HG02678 (cell line): ENCODE measurements at regions not wholly inside any gene's neighbourhood (a gene's known extent, or its start where the extent isn't known, plus 50 kb on each side); places are given as distances from the start of the nearest gene placed in this dataset.

Experiments
- ATAC-seq: cut with Tn5 transposase; IDR thresholded peaks from one replicate; pipeline ENCODE4 v1.9.1; 2021; ENCODE audit warnings: mild to moderate bottlenecking, moderate library complexity; ENCODE audit not compliant: unreplicated experiment

DNA sequence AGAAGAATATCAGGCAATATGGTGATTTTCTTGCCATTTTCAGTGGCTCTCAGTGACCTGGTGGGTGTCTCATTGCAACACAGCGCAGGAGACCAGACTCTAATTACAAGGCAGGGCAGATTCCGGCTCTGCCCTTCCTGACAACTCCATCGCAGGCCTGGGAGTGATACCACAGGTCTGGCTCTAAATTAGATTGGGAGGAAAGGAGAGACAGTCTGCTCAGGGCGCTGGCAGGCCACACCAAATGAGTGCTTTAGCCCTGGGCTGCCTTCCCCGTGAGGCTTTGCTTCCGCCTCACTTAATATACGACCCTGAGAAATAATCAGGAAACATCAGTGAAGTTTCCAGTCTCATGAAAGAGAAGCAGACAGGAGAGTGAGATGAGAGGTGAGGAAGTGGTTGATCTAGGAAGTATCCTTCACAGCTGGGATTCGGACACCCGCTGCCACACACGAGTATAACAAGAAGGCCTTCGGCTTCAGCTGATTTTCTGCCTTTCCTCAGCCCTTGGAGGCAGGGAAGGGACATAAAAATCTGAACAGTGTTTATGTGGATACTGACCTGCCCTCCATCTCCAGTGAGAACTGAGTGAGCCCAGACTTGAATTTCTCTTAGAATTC is 73.7 kb upstream of the PROK2 start:
- ATAC-seq: no peak

DNA sequence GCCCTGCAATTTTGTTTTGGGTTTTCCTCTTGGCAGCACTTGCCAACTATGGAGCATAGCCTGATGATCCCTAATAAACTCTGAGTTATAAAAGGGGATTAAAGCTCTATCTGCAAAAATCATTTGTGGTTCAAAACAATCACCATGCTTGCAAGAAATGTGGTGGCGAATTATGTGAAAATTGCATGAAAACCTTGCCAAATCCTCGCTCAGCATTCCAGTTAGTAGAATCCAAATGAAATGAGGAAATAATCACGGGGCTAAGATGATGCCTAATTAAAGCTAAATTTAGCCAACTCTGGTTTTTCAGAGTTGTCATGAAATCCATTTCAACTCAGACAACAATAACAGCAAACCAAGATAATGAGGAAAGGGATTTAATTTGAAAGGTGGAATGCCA is 73.0 kb upstream of the PROK2 start:
- no peak for ATAC-seq

GRCh38 chr3:71854706-71855105 is 69.8 kb upstream of the PROK2 start:
- ATAC-seq: no peak

DNA sequence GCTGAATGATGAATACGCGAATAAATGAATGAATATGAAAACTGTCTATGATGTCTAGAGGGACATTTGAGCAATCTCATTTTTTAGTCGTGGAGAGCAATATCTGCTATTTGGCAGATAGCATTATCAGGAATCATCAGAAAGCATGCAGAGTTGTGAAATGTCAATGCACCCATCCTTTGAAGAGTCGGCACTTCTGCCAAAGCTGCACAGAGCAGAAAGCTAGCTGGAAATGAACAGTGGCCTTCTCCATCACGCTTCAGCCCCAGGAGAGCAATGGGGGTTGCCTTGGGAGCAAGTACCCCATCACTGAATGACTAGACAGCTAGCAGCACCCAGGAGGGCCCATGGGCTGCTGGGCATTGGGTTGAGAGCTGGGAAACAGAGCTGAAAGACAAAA is 69.1 kb upstream of the PROK2 start:
- ATAC-seq: no peak

GRCh38 chr3:71851878-71852277 is 66.9 kb upstream of the PROK2 start:
- no peak for ATAC-seq

- ATAC-seq: no peak
These were observed 65.7 kb upstream of the PROK2 start for GRCh38 chr3:71850654-71851053.

- ATAC-seq: no peak
These were observed 64.7 kb upstream of the PROK2 start for GRCh38 chr3:71849681-71850080.

GRCh38 chr3:71847794-71848193 is 62.8 kb upstream of the PROK2 start:
- no peak for ATAC-seq

- no peak for ATAC-seq
These were observed 61.2 kb upstream of the PROK2 start for GRCh38 chr3:71846185-71846584.

DNA sequence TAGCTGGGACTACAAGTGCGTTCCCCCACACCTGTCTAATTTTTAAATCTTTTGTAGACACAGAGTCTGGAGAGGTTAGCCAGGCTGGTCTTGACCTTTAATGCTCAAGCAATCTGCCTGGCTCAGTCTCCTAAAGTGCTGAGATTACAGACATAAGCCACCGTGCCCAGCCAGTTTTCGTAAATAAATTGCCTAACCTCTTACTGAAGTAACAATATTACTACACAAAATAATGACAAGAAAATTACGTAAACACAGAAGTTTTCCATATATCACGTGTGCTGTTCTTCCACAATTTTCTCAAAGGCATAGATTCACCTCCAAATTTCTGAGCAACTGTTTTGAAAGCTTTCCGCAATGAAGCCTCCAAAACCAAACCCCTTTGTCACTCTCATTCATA is 58.1 kb upstream of the PROK2 start:
- ATAC-seq: no peak

GRCh38 chr3:71838406-71838805 is 53.5 kb upstream of the PROK2 start:
- ATAC-seq: no peak
